GM12873 (cell line): ENCODE measurements at regions not wholly inside any gene's neighbourhood (a gene's known extent, or its start where the extent isn't known, plus 50 kb on each side); places are given as distances from the start of the nearest gene placed in this dataset.

Experiments used
- TF ChIP-seq, protein P1 (sequence below): IDR thresholded peaks from 2 replicates; pipeline ENCODE4 v1.5.1; 2012; ENCODE audit warnings: low read depth, mild to moderate bottlenecking, moderate library complexity, low read length, control low read depth; ENCODE audit not compliant: insufficient read depth; ENCODE audit errors: missing control alignments

DNA sequence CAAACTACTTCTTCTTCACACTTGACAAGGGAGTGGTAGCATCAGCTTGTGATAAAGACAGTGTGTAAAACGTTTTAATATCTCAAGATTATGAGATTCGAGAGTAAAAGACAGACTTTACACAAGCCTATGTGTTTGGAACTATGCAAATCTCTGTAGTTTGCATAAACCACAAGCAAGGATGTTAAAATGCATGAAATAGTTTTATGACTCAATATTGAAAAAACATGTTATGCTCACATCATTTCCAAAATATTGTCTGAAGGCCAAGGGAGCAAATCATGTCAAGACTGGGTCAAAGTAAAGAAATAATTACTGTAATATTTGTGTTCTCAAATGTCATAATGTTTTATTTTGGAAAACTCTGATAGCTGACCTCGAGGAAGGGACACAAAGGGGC lies 316.8 kb upstream of the KLF12 start:
- TF ChIP-seq, protein P1, sequence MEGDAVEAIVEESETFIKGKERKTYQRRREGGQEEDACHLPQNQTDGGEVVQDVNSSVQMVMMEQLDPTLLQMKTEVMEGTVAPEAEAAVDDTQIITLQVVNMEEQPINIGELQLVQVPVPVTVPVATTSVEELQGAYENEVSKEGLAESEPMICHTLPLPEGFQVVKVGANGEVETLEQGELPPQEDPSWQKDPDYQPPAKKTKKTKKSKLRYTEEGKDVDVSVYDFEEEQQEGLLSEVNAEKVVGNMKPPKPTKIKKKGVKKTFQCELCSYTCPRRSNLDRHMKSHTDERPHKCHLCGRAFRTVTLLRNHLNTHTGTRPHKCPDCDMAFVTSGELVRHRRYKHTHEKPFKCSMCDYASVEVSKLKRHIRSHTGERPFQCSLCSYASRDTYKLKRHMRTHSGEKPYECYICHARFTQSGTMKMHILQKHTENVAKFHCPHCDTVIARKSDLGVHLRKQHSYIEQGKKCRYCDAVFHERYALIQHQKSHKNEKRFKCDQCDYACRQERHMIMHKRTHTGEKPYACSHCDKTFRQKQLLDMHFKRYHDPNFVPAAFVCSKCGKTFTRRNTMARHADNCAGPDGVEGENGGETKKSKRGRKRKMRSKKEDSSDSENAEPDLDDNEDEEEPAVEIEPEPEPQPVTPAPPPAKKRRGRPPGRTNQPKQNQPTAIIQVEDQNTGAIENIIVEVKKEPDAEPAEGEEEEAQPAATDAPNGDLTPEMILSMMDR = no peak

DNA sequence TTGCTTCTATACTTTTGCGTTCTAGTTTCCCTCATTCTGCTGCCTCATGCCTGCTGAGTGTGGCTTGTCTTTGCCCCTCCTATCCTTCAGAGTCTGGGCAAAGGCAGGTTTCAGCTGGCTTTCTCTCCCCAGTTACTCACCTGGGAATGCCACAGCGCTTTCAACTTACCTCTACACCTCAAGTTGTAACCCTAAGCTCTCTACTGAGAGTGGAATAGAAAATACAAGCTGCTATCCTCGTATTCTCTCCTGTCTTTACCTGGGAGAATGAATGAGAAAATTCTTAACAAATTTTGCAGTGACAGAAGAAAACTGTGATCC lies 316.3 kb upstream of the KLF12 start:
- TF ChIP-seq, protein P1 = no peak

DNA sequence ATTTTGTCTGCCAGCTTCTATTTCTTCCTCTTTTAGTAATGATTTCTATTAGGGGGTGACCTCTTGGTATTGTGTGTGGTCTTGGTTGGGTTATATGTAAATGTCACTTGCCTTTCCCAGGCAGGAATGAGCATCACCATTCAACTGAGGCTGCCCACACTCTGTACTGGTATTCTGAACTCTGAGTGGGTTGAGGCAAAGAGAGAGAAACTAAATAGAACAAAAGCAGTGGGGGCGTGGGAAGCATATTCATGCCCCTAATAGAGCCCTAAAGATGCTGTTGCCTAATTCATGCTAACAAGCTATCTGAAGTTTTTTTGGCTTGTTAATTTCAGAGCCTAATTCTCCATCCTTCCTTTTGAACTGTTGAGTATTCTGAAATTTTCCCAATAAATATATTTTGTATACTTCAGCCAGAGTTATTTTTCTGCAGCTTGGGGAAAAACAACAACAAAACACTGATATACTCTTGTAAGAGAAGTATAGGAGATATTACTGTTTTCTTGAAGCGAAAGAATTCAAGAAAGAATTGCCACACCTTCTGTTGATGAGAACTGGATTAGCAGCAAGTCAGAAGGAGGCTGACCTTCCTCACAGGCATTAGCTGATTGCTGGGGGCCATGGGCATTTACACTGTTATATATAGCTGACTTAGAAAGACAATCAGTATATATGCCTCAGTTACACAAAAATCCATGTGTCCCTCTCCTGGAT lies 315.8 kb upstream of the KLF12 start:
- TF ChIP-seq, protein P1 = no peak

DNA sequence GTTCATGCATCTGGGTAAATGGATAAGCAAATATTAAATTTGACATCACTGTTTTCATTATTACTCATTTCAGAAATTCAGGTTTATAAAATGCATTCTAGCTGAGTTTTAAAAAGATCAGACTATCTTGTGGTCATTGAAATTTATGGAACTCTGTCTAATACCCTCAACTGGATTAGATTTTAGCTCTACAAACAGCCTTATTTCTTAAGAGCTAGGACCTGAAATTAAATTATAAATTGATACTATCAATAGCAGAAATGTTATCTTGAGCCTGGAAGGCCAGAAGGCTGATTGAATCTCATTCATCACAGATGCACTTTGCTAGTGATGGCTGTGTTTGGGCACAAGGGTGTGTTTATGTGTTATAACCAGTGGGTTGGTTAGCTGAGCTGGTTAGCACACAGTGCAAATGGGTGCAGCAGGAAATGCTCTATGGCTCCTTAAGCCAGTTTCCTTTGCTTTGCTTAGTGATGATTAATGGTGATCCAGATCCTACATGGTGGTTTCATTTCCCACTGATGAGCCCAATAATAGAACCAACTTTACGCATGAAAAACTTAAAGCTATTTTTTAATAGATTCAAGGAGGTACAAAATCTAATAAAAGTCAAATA lies 310.8 kb upstream of the KLF12 start:
- TF ChIP-seq, protein P1 = no peak

DNA sequence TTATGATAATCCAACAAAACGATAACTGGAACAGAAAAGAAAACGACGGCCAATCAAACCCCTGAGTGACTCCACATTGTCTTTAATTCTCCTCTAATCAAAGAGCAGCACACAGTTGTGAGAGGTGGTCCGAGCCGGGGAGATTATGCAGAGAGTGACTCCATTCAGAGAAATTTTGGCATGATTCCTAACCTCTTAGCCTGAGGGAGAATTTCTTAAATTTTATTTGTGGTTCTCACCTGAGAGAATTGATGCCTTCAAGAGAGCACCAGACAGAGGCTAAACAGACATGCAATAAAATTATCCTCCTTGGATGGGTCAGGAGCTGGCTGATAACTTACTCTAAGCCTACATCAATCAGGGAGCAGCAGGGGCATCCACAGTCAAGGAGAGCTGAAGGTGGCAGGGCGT lies 310.0 kb upstream of the KLF12 start:
- TF ChIP-seq, protein P1 = no peak

DNA sequence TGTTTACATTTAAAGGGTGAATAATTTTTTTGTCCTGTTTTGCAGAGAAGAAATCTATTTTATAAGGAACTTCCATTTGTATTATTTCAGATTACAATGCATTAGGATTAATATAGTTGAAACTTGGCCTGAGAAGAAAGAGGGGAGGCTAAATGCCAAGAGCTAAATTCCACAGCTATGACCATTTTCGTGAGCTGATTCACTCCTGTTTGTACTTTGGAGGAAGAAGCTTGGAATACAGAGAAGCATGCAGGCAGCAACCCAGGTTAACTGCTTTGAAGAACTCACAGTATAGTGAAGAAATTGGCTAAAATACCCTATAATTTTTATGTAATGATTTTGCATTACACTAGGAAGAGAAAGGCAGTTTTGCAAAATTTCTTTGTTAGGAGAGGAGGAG lies 309.4 kb upstream of the KLF12 start:
- TF ChIP-seq, protein P1 = no peak

DNA sequence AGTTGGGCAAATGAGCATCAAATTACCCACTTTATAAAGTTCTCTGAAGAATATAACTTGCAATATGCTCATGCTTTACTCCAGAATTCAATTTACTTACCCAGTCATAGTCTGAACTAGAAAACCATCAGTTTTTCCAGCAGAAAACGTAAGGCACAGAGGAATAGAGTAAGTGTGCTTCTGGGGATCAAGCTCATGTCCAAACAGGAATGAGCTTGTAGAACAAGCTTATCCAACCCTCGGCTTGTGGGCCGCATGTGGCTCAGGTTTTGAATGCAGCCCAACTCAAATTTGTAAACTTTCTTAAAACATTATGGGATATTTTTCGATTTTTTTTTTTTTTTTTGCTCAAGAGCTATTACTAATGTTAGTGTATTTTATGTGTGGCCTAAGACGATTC lies 308.5 kb upstream of the KLF12 start:
- TF ChIP-seq, protein P1 = no peak
